ENCODE measurements at regions not wholly inside any gene's neighbourhood (a gene's known extent, or its start where the extent isn't known, plus 50 kb on each side); places are given as distances from the start of the nearest gene placed in this dataset.

GRCh38 chr3:46127503-46127902 is 80.6 kb downstream of the CCR1 start:
- peak; percentile 72 for ATAC-seq
- TF ChIP-seq PPARA (CRISPR knock-in tag; IDR thresholded peaks at IDR 0.05; ENCODE audit: borderline replicate concordance) (no peak), OSR1 (CRISPR knock-in tag; IDR thresholded peaks at IDR 0.05) (no peak), ZNF70 (CRISPR knock-in tag; IDR thresholded peaks at IDR 0.05) (no peak), SNAI2 (CRISPR knock-in tag; IDR thresholded peaks at IDR 0.05) (no peak), CSDC2 (CRISPR knock-in tag; IDR thresholded peaks at IDR 0.05) (no peak), TSHZ2 (CRISPR knock-in tag; IDR thresholded peaks at IDR 0.05) (no peak), ESRRG (CRISPR knock-in tag; IDR thresholded peaks at IDR 0.05) (no peak), ZFP3 (CRISPR knock-in tag; IDR thresholded peaks at IDR 0.05) (no peak), BACH2 (CRISPR knock-in tag; IDR thresholded peaks at IDR 0.05; ENCODE audit: borderline replicate concordance) (no peak), ZNF565 (CRISPR knock-in tag; conservative IDR thresholded peaks at IDR 0.05; ENCODE audit: low read depth) (no peak), GLIS3 (CRISPR knock-in tag; IDR thresholded peaks at IDR 0.05) (no peak), PATZ1 (CRISPR knock-in tag; IDR thresholded peaks at IDR 0.05; ENCODE audit: borderline replicate concordance) (no peak), ZNF8 (CRISPR knock-in tag; IDR thresholded peaks at IDR 0.05) (no peak), ZC3H10 (CRISPR knock-in tag; IDR thresholded peaks at IDR 0.05) (no peak), RARB (CRISPR knock-in tag; IDR thresholded peaks at IDR 0.05) (no peak), TOX (CRISPR knock-in tag; IDR thresholded peaks at IDR 0.05; ENCODE audit: borderline replicate concordance) (no peak), ARNTL (CRISPR knock-in tag; IDR thresholded peaks at IDR 0.05; ENCODE audit: borderline replicate concordance, low read depth) (no peak)

GRCh38 chr3:46124216-46125177 is 83.6 kb downstream of the CCR1 start:
- no peak for ATAC-seq
- no peak for TF ChIP-seq ZFP3 (CRISPR knock-in tag; IDR thresholded peaks at IDR 0.05)
- TF ChIP-seq ZFP30 (CRISPR knock-in tag; IDR thresholded peaks at IDR 0.05): no peak

- no peak for TF ChIP-seq PATZ1 (CRISPR knock-in tag; IDR thresholded peaks at IDR 0.05; ENCODE audit: borderline replicate concordance)
- no peak for TF ChIP-seq ZNF8 (CRISPR knock-in tag; IDR thresholded peaks at IDR 0.05)
- TF ChIP-seq GLIS3 (CRISPR knock-in tag; IDR thresholded peaks at IDR 0.05): no peak
- TF ChIP-seq ZFP3 (CRISPR knock-in tag; IDR thresholded peaks at IDR 0.05): no peak
- no peak for TF ChIP-seq OSR1 (CRISPR knock-in tag; IDR thresholded peaks at IDR 0.05)
- no peak for TF ChIP-seq TOX (CRISPR knock-in tag; IDR thresholded peaks at IDR 0.05; ENCODE audit: borderline replicate concordance)
- TF ChIP-seq, protein P1, sequence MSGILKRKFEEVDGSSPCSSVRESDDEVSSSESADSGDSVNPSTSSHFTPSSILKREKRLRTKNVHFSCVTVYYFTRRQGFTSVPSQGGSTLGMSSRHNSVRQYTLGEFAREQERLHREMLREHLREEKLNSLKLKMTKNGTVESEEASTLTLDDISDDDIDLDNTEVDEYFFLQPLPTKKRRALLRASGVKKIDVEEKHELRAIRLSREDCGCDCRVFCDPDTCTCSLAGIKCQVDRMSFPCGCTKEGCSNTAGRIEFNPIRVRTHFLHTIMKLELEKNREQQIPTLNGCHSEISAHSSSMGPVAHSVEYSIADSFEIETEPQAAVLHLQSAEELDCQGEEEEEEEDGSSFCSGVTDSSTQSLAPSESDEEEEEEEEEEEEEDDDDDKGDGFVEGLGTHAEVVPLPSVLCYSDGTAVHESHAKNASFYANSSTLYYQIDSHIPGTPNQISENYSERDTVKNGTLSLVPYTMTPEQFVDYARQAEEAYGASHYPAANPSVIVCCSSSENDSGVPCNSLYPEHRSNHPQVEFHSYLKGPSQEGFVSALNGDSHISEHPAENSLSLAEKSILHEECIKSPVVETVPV (CRISPR knock-in tag; IDR thresholded peaks at IDR 0.05): no peak
- no peak for TF ChIP-seq SNAI2 (CRISPR knock-in tag; IDR thresholded peaks at IDR 0.05)
- TF ChIP-seq ISL1 (CRISPR knock-in tag; IDR thresholded peaks at IDR 0.05): no peak
- TF ChIP-seq ZNF565 (CRISPR knock-in tag; conservative IDR thresholded peaks at IDR 0.05; ENCODE audit: low read depth): no peak
- no peak for TF ChIP-seq BACH2 (CRISPR knock-in tag; IDR thresholded peaks at IDR 0.05; ENCODE audit: borderline replicate concordance)
- no peak for TF ChIP-seq ARNTL (CRISPR knock-in tag; IDR thresholded peaks at IDR 0.05; ENCODE audit: borderline replicate concordance, low read depth)
- no peak for TF ChIP-seq ZNF70 (CRISPR knock-in tag; IDR thresholded peaks at IDR 0.05)
- TF ChIP-seq ZFP30 (CRISPR knock-in tag; IDR thresholded peaks at IDR 0.05): no peak
- TF ChIP-seq ZC3H10 (CRISPR knock-in tag; IDR thresholded peaks at IDR 0.05): no peak
- ATAC-seq: no peak
Observed at GRCh38 chr3:46123646-46124045, 84.5 kb downstream of the CCR1 start.
